ENCODE measurements at regions not wholly inside any gene's neighbourhood (a gene's known extent, or its start where the extent isn't known, plus 50 kb on each side); places are given as distances from the start of the nearest gene placed in this dataset.

DNA sequence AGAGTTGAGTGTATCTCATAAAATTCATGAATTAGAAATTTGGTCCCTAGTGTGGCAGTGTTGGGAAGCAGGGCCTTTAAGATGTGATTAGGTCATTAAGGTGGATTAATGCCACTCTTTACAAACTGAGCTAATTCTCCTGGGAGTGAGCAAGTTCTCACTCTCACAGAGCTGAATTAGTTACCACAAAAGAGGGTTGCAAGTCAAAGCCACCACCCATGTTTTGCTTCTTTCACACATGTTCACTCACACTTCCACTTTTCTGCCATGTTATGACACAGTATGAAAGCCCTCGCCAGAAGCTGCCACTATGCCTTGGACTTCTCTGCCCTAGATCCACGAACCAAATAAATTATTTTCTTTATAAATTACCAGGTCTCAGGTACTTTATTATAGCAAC, 332.1 kb downstream of the ARAP2 start:
- no peak for TF ChIP-seq POLR2AphosphoS5 (IDR thresholded peaks at IDR 0.05)
- TF ChIP-seq, protein P1, sequence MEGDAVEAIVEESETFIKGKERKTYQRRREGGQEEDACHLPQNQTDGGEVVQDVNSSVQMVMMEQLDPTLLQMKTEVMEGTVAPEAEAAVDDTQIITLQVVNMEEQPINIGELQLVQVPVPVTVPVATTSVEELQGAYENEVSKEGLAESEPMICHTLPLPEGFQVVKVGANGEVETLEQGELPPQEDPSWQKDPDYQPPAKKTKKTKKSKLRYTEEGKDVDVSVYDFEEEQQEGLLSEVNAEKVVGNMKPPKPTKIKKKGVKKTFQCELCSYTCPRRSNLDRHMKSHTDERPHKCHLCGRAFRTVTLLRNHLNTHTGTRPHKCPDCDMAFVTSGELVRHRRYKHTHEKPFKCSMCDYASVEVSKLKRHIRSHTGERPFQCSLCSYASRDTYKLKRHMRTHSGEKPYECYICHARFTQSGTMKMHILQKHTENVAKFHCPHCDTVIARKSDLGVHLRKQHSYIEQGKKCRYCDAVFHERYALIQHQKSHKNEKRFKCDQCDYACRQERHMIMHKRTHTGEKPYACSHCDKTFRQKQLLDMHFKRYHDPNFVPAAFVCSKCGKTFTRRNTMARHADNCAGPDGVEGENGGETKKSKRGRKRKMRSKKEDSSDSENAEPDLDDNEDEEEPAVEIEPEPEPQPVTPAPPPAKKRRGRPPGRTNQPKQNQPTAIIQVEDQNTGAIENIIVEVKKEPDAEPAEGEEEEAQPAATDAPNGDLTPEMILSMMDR (IDR thresholded peaks at IDR 0.05): no peak
